Stomach (tissue), 4 donors: ENCODE measurements at regions not wholly inside any gene's neighbourhood (a gene's known extent, or its start where the extent isn't known, plus 50 kb on each side); places are given as distances from the start of the nearest gene placed in this dataset.

Source experiments
- EP300 ChIP-seq: sonication (generic); formaldehyde crosslinking; IDR thresholded peaks from one replicate; pipeline ENCODE4 v1.6.1; 2017; ENCODE audit warnings: antibody characterized with exemption
- POLR2A ChIP-seq, 4 donors: fragments of 450-650 bp; IDR thresholded peaks; one replicate each; pipeline ENCODE4 v1.6.1; 2016; ENCODE audit warnings: antibody characterized with exemption in 4 of 4, control low read depth in 2 of 4, mild to moderate bottlenecking in 1 of 4, moderate library complexity in 1 of 4
- TF ChIP-seq, protein P1 (sequence below), 7 experiments: fragments of 450-650 bp in 4 of 7; fragments of 200-600 bp in 3 of 7; sonication (generic) in 3 of 7; IDR thresholded peaks; one replicate each; pipeline ENCODE4 v1.5.1; 2016 to 2019; ENCODE audit warnings: antibody characterized with exemption in 7 of 7, control low read depth in 2 of 7, mild to moderate bottlenecking in 1 of 7

GRCh38 chr6:112710710-112711109, 363.6 kb downstream of the RFPL4B start:
- TF ChIP-seq, protein P1, sequence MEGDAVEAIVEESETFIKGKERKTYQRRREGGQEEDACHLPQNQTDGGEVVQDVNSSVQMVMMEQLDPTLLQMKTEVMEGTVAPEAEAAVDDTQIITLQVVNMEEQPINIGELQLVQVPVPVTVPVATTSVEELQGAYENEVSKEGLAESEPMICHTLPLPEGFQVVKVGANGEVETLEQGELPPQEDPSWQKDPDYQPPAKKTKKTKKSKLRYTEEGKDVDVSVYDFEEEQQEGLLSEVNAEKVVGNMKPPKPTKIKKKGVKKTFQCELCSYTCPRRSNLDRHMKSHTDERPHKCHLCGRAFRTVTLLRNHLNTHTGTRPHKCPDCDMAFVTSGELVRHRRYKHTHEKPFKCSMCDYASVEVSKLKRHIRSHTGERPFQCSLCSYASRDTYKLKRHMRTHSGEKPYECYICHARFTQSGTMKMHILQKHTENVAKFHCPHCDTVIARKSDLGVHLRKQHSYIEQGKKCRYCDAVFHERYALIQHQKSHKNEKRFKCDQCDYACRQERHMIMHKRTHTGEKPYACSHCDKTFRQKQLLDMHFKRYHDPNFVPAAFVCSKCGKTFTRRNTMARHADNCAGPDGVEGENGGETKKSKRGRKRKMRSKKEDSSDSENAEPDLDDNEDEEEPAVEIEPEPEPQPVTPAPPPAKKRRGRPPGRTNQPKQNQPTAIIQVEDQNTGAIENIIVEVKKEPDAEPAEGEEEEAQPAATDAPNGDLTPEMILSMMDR (IDR thresholded peaks at IDR 0.05) = no peak
- no peak for TF ChIP-seq POLR2A (IDR thresholded peaks at IDR 0.05)
- no peak for TF ChIP-seq EP300
